ENCODE measurements at regions not wholly inside any gene's neighbourhood (a gene's known extent, or its start where the extent isn't known, plus 50 kb on each side); places are given as distances from the start of the nearest gene placed in this dataset.

DNA sequence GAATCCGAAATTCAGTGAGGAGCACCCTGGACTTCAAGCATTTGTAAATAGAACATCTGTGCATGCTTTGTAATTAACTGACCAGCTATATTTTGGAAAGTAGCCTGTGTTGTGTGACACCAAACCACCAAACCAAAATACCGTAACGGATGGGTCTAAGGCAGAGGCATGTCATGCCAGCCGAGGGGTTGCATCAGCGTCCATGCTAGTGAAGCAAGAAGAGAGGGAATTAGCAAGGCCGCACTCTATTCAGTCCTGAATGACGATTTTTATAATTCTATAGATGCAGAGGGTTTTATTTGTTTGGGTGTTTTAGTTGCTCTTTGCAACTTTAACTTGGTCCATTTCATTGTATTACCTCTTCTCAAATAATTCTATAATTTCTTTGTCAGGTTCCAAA, 116.8 kb upstream of the SMYD2 start:
- Histone ChIP-seq H3K27me3 (ENCODE audit: insufficient read depth, low read depth) (peaks cover 9% of the 10 kb centered on the region; the same call in 1 of the 2 replicates), H3K4me3 (no peak overlapping the region), H3K36me3 (ENCODE audit: low read depth) (no peaks in the 10 kb centered on the region), H3K79me2 (ENCODE audit: low read depth) (no peaks in the 10 kb centered on the region), H3K9me2 (ENCODE audit: insufficient read depth) (no peaks in the 10 kb centered on the region), H3K27ac (no peak overlapping the region), H3K9me3 (ENCODE audit: insufficient read depth, low read depth) (0 out of 2 replicates have a peak, but pooled peaks cover 4% of the 10 kb centered on the region), H4K20me1 (ENCODE audit: insufficient read depth) (no peaks in the 10 kb centered on the region), H3F3A (ENCODE audit: insufficient read depth, low read depth) (no peaks in the 10 kb centered on the region), H3K4me1 (replicated peaks; ENCODE audit: insufficient read depth) (no peaks in the 10 kb centered on the region), H2AFZ (no peak overlapping the region), H3K4me2 (no peak overlapping the region)
- DNase-seq, result no peak
- intact Hi-C loops (cut with micrococcal nuclease; ENCODE audit: unreplicated experiment), result no loop called here
- BruUV-seq (replicated peaks), result no TSS peak
- POLR2A ChIA-PET (ENCODE audit: unreplicated experiment), result no interaction called here
- CTCF ChIA-PET, result no interaction called here
- TF ChIP-seq EZH2 (IDR thresholded peaks at IDR 0.05; ENCODE audit: low read depth) (no peak), CTCF (conservative IDR thresholded peaks at IDR 0.05) (no peak)

- Histone ChIP-seq H3K4me1 (replicated peaks; ENCODE audit: insufficient read depth) (no peaks in the 10 kb centered on the region), H3K27ac (no peak overlapping the region), H3K4me2 (no peak overlapping the region), H4K20me1 (ENCODE audit: insufficient read depth) (no peaks in the 10 kb centered on the region), H3K4me3 (no peak overlapping the region), H3K9me3 (ENCODE audit: insufficient read depth, low read depth) (0 out of 2 replicates have a peak, but pooled peaks cover 4% of the 10 kb centered on the region), H3K36me3 (ENCODE audit: low read depth) (no peaks in the 10 kb centered on the region), H3K9me2 (ENCODE audit: insufficient read depth) (no peaks in the 10 kb centered on the region), H3K27me3 (ENCODE audit: insufficient read depth, low read depth) (peaks cover 9% of the 10 kb centered on the region; the same call in 1 of the 2 replicates), H3F3A (ENCODE audit: insufficient read depth, low read depth) (no peaks in the 10 kb centered on the region), H3K79me2 (ENCODE audit: low read depth) (no peaks in the 10 kb centered on the region), H2AFZ (no peak overlapping the region)
- POLR2A ChIA-PET (ENCODE audit: unreplicated experiment), result no interaction called here
- intact Hi-C loops (cut with micrococcal nuclease; ENCODE audit: unreplicated experiment), result no loop called here
- no peak for DNase-seq
- CTCF ChIA-PET, result no interaction called here
- TF ChIP-seq EZH2 (IDR thresholded peaks at IDR 0.05; ENCODE audit: low read depth) (no peak), CTCF (conservative IDR thresholded peaks at IDR 0.05) (no peak)
- no TSS peak for BruUV-seq (replicated peaks)
Observed at GRCh38 chr1:214165850-214166374, 115.0 kb upstream of the SMYD2 start.

GRCh38 chr1:214174508-214175199, 106.3 kb upstream of the SMYD2 start:
- Histone ChIP-seq H3K4me2 (no peak overlapping the region), H3K4me1 (replicated peaks; ENCODE audit: insufficient read depth) (no peaks in the 10 kb centered on the region), H2AFZ (no peak overlapping the region), H3K79me2 (ENCODE audit: low read depth) (no peaks in the 10 kb centered on the region), H3K9me3 (ENCODE audit: insufficient read depth, low read depth) (no peaks in the 10 kb centered on the region), H3K27me3 (ENCODE audit: insufficient read depth, low read depth) (no peaks in the 10 kb centered on the region), H3K27ac (no peak overlapping the region), H3K4me3 (no peak overlapping the region), H4K20me1 (ENCODE audit: insufficient read depth) (no peaks in the 10 kb centered on the region), H3K9me2 (ENCODE audit: insufficient read depth) (no peaks in the 10 kb centered on the region), H3F3A (ENCODE audit: insufficient read depth, low read depth) (no peaks in the 10 kb centered on the region), H3K36me3 (ENCODE audit: low read depth) (no peaks in the 10 kb centered on the region)
- CTCF ChIA-PET, result no interaction called here
- intact Hi-C loops (cut with micrococcal nuclease; ENCODE audit: unreplicated experiment), result no loop called here
- no peak for DNase-seq
- POLR2A ChIA-PET (ENCODE audit: unreplicated experiment), result no interaction called here
- TF ChIP-seq CTCF (conservative IDR thresholded peaks at IDR 0.05) (no peak), EZH2 (IDR thresholded peaks at IDR 0.05; ENCODE audit: low read depth) (no peak)
- BruUV-seq (replicated peaks), result no TSS peak
